Endothelial cell of hepatic sinusoid (primary cell): ENCODE measurements at regions not wholly inside any gene's neighbourhood (a gene's known extent, or its start where the extent isn't known, plus 50 kb on each side); places are given as distances from the start of the nearest gene placed in this dataset.
"Not testable (repeated sequence)": the region's sequence is repeated elsewhere in the genome, so short reads cannot be mapped to it uniquely, and the experiment has no call there.

Experiments
- in situ Hi-C: cut with HindIII; loops from 2 replicates; pipeline ENCODE4 v1.10.0; 2017; ENCODE audit warnings: low sequenced_read_pairs

- in situ Hi-C loops = no loop called here
Measured at GRCh38 chr12:11978726-11979384, 91.9 kb upstream of the BCL2L14 start.

- in situ Hi-C loops = loop anchor here (5.0 kb wide), 2 partner anchors 53 to 72 kb away; no protein-coding TSS in a partner anchor
Measured at GRCh38 chr12:11980115-11980514, 90.6 kb upstream of the BCL2L14 start.

- in situ Hi-C loops = loop anchor here (5.0 kb wide), 2 partner anchors 54 to 71 kb away; no protein-coding TSS in a partner anchor
Measured at GRCh38 chr12:11981121-11981733, 89.5 kb upstream of the BCL2L14 start.

GRCh38 chr12:11984417-11984816 lies 86.3 kb upstream of the BCL2L14 start:
- in situ Hi-C loops = loop anchor here (5.0 kb wide), 2 partner anchors 57 to 68 kb away; no protein-coding TSS in a partner anchor

GRCh38 chr12:11986165-11986564 lies 84.6 kb upstream of the BCL2L14 start:
- in situ Hi-C loops = no loop called here

- in situ Hi-C loops = no loop called here
Measured at GRCh38 chr12:11987901-11988300, 82.8 kb upstream of the BCL2L14 start.

GRCh38 chr12:11991604-11992003 lies 79.1 kb upstream of the BCL2L14 start:
- in situ Hi-C loops = no loop called here

- in situ Hi-C loops = no loop called here
Measured at GRCh38 chr12:11992515-11992914, 78.2 kb upstream of the BCL2L14 start.

GRCh38 chr12:11998307-11998943 lies 72.3 kb upstream of the BCL2L14 start:
- in situ Hi-C loops = not testable (repeated sequence)

GRCh38 chr12:11998944-11999315 lies 71.8 kb upstream of the BCL2L14 start:
- in situ Hi-C loops = no loop called here

GRCh38 chr12:12003609-12004008 lies 67.1 kb upstream of the BCL2L14 start:
- in situ Hi-C loops = no loop called here

GRCh38 chr12:12004524-12004923 lies 66.2 kb upstream of the BCL2L14 start:
- in situ Hi-C loops = no loop called here

GRCh38 chr12:12007001-12007712 lies 63.6 kb upstream of the BCL2L14 start:
- in situ Hi-C loops = no loop called here

GRCh38 chr12:12007713-12008231 lies 63.0 kb upstream of the BCL2L14 start:
- in situ Hi-C loops = no loop called here

- in situ Hi-C loops = no loop called here
Measured at GRCh38 chr12:12008232-12008850, 62.4 kb upstream of the BCL2L14 start.

- in situ Hi-C loops = no loop called here
Measured at GRCh38 chr12:12008931-12009611, 61.7 kb upstream of the BCL2L14 start.

- in situ Hi-C loops = not testable (repeated sequence)
Measured at GRCh38 chr12:12009749-12010276, 60.9 kb upstream of the BCL2L14 start.

- in situ Hi-C loops = no loop called here
Measured at GRCh38 chr12:12010277-12011039, 60.3 kb upstream of the BCL2L14 start.

GRCh38 chr12:12011880-12012260 lies 58.9 kb upstream of the BCL2L14 start:
- in situ Hi-C loops = no loop called here
